H9 (cell line): ENCODE measurements at regions not wholly inside any gene's neighbourhood (a gene's known extent, or its start where the extent isn't known, plus 50 kb on each side); places are given as distances from the start of the nearest gene placed in this dataset.

ENCODE experiments used
- DNase-seq: peaks from one replicate; pipeline ENCODE4 v3.0.0-alpha.2; 2017
- H2AFZ ChIP-seq: one replicate; pipeline ENCODE4 v1.6.1; 2013; ENCODE audit warnings: mild to moderate bottlenecking, low read length, control low read depth, moderate library complexity
- H2AK5ac ChIP-seq: 2 replicates; pipeline ENCODE4 v1.6.1; 2013; ENCODE audit warnings: low read length, control low read depth, mixed read lengths; ENCODE audit not compliant: insufficient read length
- H2BK120ac ChIP-seq: one replicate; pipeline ENCODE4 v1.6.1; 2013; ENCODE audit warnings: low read depth, mild to moderate bottlenecking, low read length, control low read depth, inconsistent platforms; ENCODE audit not compliant: poor library complexity, severe bottlenecking
- H2BK12ac ChIP-seq: 2 replicates; pipeline ENCODE4 v1.6.1; 2013; ENCODE audit warnings: low read length, control low read depth, mixed read lengths, low read depth; ENCODE audit not compliant: insufficient read length
- H2BK15ac ChIP-seq: 2 replicates; pipeline ENCODE4 v1.6.1; 2013; ENCODE audit warnings: low read depth, low read length, control low read depth
- H2BK20ac ChIP-seq: one replicate; pipeline ENCODE4 v1.6.1; 2013; ENCODE audit warnings: low read depth, mild to moderate bottlenecking, low read length, control low read depth, inconsistent platforms; ENCODE audit not compliant: poor library complexity, severe bottlenecking
- H2BK5ac ChIP-seq: 2 replicates; pipeline ENCODE4 v1.6.1; 2013; ENCODE audit warnings: low read length, control low read depth, mixed read lengths; ENCODE audit not compliant: insufficient read length
- H3K14ac ChIP-seq: 2 replicates; pipeline ENCODE4 v1.6.1; 2013; ENCODE audit warnings: low read length, control low read depth; ENCODE audit not compliant: insufficient read depth
- H3K18ac ChIP-seq: 2 replicates; pipeline ENCODE4 v1.6.1; 2013; ENCODE audit warnings: low read depth, mild to moderate bottlenecking, mixed read lengths, low read length, control low read depth; ENCODE audit not compliant: insufficient read length
- H3K23ac ChIP-seq: 2 replicates; pipeline ENCODE4 v1.6.1; 2013; ENCODE audit warnings: low read length, control low read depth, mixed read lengths, low read depth; ENCODE audit not compliant: insufficient read length
- H3K23me2 ChIP-seq: 2 replicates; pipeline ENCODE4 v1.6.1; 2013; ENCODE audit warnings: low read depth, mild to moderate bottlenecking, mixed read lengths, low read length, control low read depth; ENCODE audit not compliant: insufficient read length, poor library complexity, severe bottlenecking
- H3K27ac ChIP-seq: 2 replicates; pipeline ENCODE4 v1.5.1; 2013; ENCODE audit warnings: low read length, control low read depth, mixed read lengths, low read depth; ENCODE audit not compliant: insufficient read length
- H3K27me3 ChIP-seq: 2 replicates; pipeline ENCODE4 v1.6.1; 2013; ENCODE audit warnings: low read length, control low read depth, inconsistent platforms; ENCODE audit not compliant: insufficient read depth
- H3K4ac ChIP-seq: 2 replicates; pipeline ENCODE4 v1.6.1; 2013; ENCODE audit warnings: low read depth, mild to moderate bottlenecking, control low read depth, inconsistent platforms, low read length, moderate library complexity
- H3K4me1 ChIP-seq: 2 replicates; pipeline ENCODE4 v1.6.1; 2013; ENCODE audit warnings: low read length, control low read depth, inconsistent platforms; ENCODE audit not compliant: insufficient read depth
- H3K4me2 ChIP-seq: 2 replicates; pipeline ENCODE4 v1.6.1; 2013; ENCODE audit warnings: low read length, control low read depth, mixed read lengths; ENCODE audit not compliant: insufficient read length, insufficient read depth
- H3K56ac ChIP-seq: 2 replicates; pipeline ENCODE4 v1.6.1; 2013; ENCODE audit warnings: low read depth, mild to moderate bottlenecking, mixed read lengths, low read length, control low read depth; ENCODE audit not compliant: insufficient read length
- H3K79me1 ChIP-seq: 2 replicates; pipeline ENCODE4 v1.6.1; 2013; ENCODE audit warnings: low read depth, mild to moderate bottlenecking, moderate library complexity, low read length, control low read depth, inconsistent platforms; ENCODE audit not compliant: insufficient read depth, poor library complexity, severe bottlenecking
- H3K79me2 ChIP-seq: 2 replicates; pipeline ENCODE4 v1.6.1; 2013; ENCODE audit warnings: low read length, control low read depth, inconsistent platforms; ENCODE audit not compliant: insufficient read depth
- H3K9ac ChIP-seq: 2 replicates; pipeline ENCODE4 v1.6.1; 2013; ENCODE audit warnings: low read length, control low read depth, mixed read lengths; ENCODE audit not compliant: insufficient read length; ENCODE audit errors: extremely low read depth
- H3K9me3 ChIP-seq: one replicate; pipeline ENCODE4 v1.6.1; 2013; ENCODE audit warnings: low read depth, low read length, inconsistent platforms; ENCODE audit not compliant: control insufficient read depth
- H3T11ph ChIP-seq: one replicate; pipeline ENCODE4 v1.6.1; 2013; ENCODE audit warnings: mild to moderate bottlenecking, low read length, control low read depth, inconsistent platforms
- H4K20me1 ChIP-seq: one replicate; pipeline ENCODE4 v1.6.1; 2013; ENCODE audit not compliant: control insufficient read depth, insufficient read length, insufficient read depth
- H4K5ac ChIP-seq: 2 replicates; pipeline ENCODE4 v1.6.1; 2013; ENCODE audit warnings: low read depth, mild to moderate bottlenecking, mixed read lengths, low read length, control low read depth; ENCODE audit not compliant: insufficient read length
- H4K8ac ChIP-seq: replicated peaks from 2 replicates; pipeline ENCODE4 v1.6.1; 2013; ENCODE audit warnings: low read length, control low read depth, mixed read lengths, low read depth; ENCODE audit not compliant: insufficient read length
- H4K91ac ChIP-seq: 2 replicates; pipeline ENCODE4 v1.6.1; 2013; ENCODE audit warnings: low read depth, mild to moderate bottlenecking, moderate library complexity, mixed read lengths, low read length, control low read depth; ENCODE audit not compliant: insufficient read length
- H3K27ac Mint-ChIP-seq, 3 experiments: 2 replicates in 2 of 3; 3 replicates in 1 of 3; pipeline ENCODE4 v1.8.0; 2020 to 2021; ENCODE audit warnings: mixed read lengths in 3 of 3, mild to moderate bottlenecking in 1 of 3, moderate library complexity in 1 of 3
- H3K27me3 Mint-ChIP-seq: 2 replicates; pipeline ENCODE4 v1.8.0; 2021; ENCODE audit warnings: low read depth, mild to moderate bottlenecking, moderate library complexity, mixed read lengths
- H3K36me3 Mint-ChIP-seq, 3 experiments: 2 replicates in 2 of 3; 3 replicates in 1 of 3; pipeline ENCODE4 v1.8.0; 2020 to 2021; ENCODE audit warnings: low read depth in 3 of 3, mixed read lengths in 3 of 3; ENCODE audit not compliant: insufficient read depth in 1 of 3
- H3K4me1 Mint-ChIP-seq, 2 experiments: 2 replicates each; pipeline ENCODE4 v1.8.0; 2020; ENCODE audit warnings: mixed read lengths in 2 of 2
- H3K4me3 Mint-ChIP-seq, 2 experiments: 2 replicates in 1 of 2; 3 replicates in 1 of 2; pipeline ENCODE4 v1.8.0; 2020 to 2021; ENCODE audit warnings: mild to moderate bottlenecking in 2 of 2, mixed read lengths in 2 of 2, moderate library complexity in 1 of 2
- H3K9me3 Mint-ChIP-seq, 2 experiments: 2 replicates in 1 of 2; 3 replicates in 1 of 2; pipeline ENCODE4 v1.8.0; 2020; ENCODE audit warnings: mild to moderate bottlenecking in 2 of 2, mixed read lengths in 2 of 2, moderate library complexity in 1 of 2
- WGBS: extraction: QIAGEN DNeasy Blood & Tissue Kit; methylation state at CpG from one replicate; pipeline ENCODE4 v1.1.7; 2013; ENCODE audit warnings: missing lambda C conversion rate, low lambda C conversion rate, mixed read lengths; ENCODE audit not compliant: insufficient read length; ENCODE audit errors: extremely low coverage; 5-methylcytosine and 5-hydroxymethylcytosine counted together
- TF ChIP-seq, protein P1 (sequence below): fragments of 200-600 bp; sonication (generic); conservative IDR thresholded peaks from 3 replicates; pipeline ENCODE4 v1.8.0; 2021; ENCODE audit warnings: antibody characterized with exemption, mild to moderate bottlenecking

DNA sequence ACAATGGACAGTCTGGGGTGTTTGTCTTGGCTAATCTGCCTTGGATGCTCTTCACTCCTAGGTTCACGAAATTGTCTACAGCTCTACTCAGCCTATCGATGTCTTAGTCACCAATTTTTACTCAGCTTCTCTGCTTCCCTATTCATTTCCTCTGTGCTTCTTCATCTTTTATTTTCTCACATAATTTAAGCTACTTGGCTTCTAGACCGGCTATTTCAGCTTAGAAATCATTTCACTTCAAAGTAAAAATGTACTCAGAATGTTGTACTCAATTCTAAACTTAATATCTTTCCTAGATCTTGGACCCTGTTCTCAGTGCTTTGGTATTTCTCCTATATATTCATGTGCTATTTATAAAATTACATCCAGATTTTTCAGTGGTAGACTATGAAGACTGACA lies 430.0 kb upstream of the FTMT start:
- Histone ChIP-seq H3K4ac (no peak overlapping the region), H3K14ac (no peak overlapping the region), H3K27ac (no peak overlapping the region), H3K79me2 (no peaks in the 10 kb centered on the region), H2BK15ac (no peak overlapping the region), H2BK12ac (no peak overlapping the region), H3K18ac (no peak overlapping the region), H3K9ac (no peak overlapping the region), H4K5ac (no peak overlapping the region), H2BK5ac (no peak overlapping the region), H3K23ac (no peak overlapping the region), H2BK20ac (no peak overlapping the region), H2AK5ac (no peak overlapping the region), H3K23me2 (no peaks in the 10 kb centered on the region), H2AFZ (no peak overlapping the region), H4K20me1 (no peaks in the 10 kb centered on the region), H3K9me3 (no peaks in the 10 kb centered on the region), H4K8ac (no peak overlapping the region), H3K56ac (no peak overlapping the region), H4K91ac (no peak overlapping the region), H3K27me3 (no peaks in the 10 kb centered on the region), H3K4me1 (no peaks in the 10 kb centered on the region), H2BK120ac (no peak overlapping the region), H3K4me2 (no peak overlapping the region), H3T11ph (no peak overlapping the region), H3K79me1 (no peaks in the 10 kb centered on the region)
- WGBS: no CpG with 5 or more reads among the region's 3 CpGs
- Mint-ChIP-seq H3K27ac (no peak overlapping the region), H3K4me3 (no peak overlapping the region), H3K9me3 (peaks cover 0 to 1% of the 10 kb centered on the region in 2 experiments; a peak in 1 of 5 replicates), H3K4me1 (peaks cover 3 to 6% of the 10 kb centered on the region in 2 experiments; a peak in 2 of 4 replicates), H3K36me3 (no peaks in the 10 kb centered on the region), H3K27me3 (no peaks in the 10 kb centered on the region)
- TF ChIP-seq, protein P1, sequence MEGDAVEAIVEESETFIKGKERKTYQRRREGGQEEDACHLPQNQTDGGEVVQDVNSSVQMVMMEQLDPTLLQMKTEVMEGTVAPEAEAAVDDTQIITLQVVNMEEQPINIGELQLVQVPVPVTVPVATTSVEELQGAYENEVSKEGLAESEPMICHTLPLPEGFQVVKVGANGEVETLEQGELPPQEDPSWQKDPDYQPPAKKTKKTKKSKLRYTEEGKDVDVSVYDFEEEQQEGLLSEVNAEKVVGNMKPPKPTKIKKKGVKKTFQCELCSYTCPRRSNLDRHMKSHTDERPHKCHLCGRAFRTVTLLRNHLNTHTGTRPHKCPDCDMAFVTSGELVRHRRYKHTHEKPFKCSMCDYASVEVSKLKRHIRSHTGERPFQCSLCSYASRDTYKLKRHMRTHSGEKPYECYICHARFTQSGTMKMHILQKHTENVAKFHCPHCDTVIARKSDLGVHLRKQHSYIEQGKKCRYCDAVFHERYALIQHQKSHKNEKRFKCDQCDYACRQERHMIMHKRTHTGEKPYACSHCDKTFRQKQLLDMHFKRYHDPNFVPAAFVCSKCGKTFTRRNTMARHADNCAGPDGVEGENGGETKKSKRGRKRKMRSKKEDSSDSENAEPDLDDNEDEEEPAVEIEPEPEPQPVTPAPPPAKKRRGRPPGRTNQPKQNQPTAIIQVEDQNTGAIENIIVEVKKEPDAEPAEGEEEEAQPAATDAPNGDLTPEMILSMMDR: no peak
- DNase-seq: no peak
